ENCODE measurements at regions not wholly inside any gene's neighbourhood (a gene's known extent, or its start where the extent isn't known, plus 50 kb on each side); places are given as distances from the start of the nearest gene placed in this dataset.

DNA sequence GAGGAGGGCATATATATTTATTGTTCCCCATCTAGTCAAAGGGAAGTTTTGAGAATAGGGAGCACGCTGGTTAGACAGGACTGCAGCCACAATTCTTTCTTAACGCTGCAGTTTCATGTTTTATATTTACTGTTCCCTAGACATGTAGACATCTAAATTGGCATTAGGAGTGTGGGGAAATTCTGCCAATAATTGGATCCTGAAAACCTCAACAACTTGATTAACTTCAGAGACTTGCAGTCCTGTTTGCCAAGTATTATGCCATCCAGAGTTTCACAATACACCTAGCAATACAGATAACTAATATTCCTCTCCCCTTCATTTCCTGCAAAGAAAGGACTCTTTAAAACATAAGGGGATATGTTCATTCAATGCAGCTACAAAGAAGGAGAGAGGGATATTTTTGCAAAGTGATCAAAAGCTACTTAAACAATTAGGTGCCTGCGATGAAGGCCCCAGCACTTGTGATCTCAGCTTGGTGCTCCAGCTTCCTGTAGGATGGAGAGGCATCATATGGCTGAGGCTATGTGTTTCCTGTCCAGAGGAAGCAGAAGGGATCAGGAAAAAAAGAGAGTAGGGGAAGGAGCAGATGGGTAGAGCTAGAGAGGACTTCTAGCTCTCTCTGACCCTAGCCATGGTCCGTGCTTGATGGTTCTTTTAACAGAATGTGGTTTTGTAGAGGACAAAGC is 264.4 kb downstream of the MTX2 start:
- POLR2A ChIA-PET: no interaction called here
- H3K9me3 ChIP-seq (ENCODE audit: control insufficient read depth, insufficient read depth, low read length): no peaks in the 10 kb centered on the region
- CTCF ChIA-PET: interaction anchor here (1.0 to 2.8 kb wide), 2 partner anchors 21 to 30 kb away, joined by 3 to 18 read pairs; no protein-coding TSS in a partner anchor
- peaks cover 6% of the 10 kb centered on the region for H3K27me3 ChIP-seq (ENCODE audit: control insufficient read depth, insufficient read depth, low read length)
- no peak overlapping the region for H3K4me3 ChIP-seq (ENCODE audit: low read depth, low read length)
- TF ChIP-seq, protein P1, sequence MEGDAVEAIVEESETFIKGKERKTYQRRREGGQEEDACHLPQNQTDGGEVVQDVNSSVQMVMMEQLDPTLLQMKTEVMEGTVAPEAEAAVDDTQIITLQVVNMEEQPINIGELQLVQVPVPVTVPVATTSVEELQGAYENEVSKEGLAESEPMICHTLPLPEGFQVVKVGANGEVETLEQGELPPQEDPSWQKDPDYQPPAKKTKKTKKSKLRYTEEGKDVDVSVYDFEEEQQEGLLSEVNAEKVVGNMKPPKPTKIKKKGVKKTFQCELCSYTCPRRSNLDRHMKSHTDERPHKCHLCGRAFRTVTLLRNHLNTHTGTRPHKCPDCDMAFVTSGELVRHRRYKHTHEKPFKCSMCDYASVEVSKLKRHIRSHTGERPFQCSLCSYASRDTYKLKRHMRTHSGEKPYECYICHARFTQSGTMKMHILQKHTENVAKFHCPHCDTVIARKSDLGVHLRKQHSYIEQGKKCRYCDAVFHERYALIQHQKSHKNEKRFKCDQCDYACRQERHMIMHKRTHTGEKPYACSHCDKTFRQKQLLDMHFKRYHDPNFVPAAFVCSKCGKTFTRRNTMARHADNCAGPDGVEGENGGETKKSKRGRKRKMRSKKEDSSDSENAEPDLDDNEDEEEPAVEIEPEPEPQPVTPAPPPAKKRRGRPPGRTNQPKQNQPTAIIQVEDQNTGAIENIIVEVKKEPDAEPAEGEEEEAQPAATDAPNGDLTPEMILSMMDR (IDR thresholded peaks at IDR 0.05; ENCODE audit: low read depth, low read length): no peak
- no peak overlapping the region for H3K27ac ChIP-seq (ENCODE audit: low read depth, low read length)
- DNase-seq (ENCODE audit: low read depth, low spot score): no peak

DNA sequence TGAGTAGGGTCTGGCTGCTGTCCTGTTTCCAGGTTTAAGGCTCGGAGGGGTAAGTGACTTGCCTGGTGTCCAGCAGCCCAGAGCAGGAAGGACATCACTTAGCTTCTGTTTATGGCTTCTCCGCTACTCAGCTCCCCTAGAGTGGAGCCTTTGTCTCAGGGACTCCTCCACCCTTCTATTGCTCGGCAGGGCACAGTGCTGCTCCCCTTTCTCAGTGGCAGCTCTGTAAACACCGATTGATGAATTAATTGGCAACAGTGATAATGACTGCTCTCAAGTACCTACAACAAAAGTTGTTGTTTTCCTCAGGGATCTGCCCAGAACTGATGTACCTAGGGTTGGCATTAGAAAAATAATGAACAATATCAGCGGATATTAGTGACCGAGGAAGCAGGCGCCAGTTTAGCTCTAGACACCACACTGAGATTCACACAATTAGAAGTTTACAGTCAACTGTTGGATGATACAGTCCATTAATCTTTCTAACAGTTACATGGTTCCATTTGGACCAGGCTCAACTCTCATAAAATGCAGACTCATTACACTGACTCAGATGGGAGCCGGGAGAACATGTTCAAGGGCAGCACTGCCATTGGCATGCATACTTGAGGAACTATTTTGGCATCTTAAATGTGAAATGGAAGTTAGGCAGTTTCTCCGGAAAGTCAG is 265.7 kb downstream of the MTX2 start:
- POLR2A ChIA-PET: no interaction called here
- no peak for DNase-seq (ENCODE audit: low read depth, low spot score)
- Histone ChIP-seq H3K27me3 (ENCODE audit: control insufficient read depth, insufficient read depth, low read length) (peaks cover 4% of the 10 kb centered on the region), H3K27ac (ENCODE audit: low read depth, low read length) (no peak overlapping the region), H3K4me3 (ENCODE audit: low read depth, low read length) (no peak overlapping the region), H3K9me3 (ENCODE audit: control insufficient read depth, insufficient read depth, low read length) (no peaks in the 10 kb centered on the region)
- CTCF ChIA-PET: interaction anchor here (0.8 to 2.8 kb wide), 3 partner anchors 19 to 104 kb away, joined by 3 to 18 read pairs (median 3); no protein-coding TSS in a partner anchor
- TF ChIP-seq, protein P1 (IDR thresholded peaks at IDR 0.05; ENCODE audit: low read depth, low read length): no peak

DNA sequence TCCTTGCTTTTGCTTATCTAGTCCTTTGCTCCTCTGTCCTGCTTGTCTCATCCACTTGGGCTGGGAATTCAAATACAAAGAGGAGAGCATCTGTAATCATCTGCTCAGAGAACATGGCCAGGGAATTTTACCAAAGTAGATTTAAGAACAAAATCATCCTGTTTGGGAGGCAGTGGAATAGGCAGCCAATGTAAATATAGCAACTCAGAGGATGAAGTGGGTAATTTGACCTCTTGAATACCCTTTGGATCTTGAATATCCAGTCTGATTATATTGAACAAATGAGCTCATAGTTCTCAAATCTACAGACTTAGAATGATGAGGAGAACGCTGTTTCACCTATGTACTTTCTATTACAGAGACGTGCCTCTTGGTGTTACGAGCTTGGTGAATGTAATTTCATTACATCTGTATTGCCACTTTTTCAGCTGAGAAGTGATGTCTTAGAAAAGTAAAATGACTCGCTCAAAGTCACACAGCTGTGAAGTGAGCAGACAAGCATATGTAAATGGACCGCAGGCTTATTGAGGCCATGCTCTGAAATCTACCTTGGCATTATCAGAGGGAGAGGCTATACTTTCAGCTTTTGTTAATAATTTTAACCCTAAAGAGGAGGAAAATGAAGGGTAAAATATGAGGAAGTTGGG is 266.3 kb downstream of the MTX2 start:
- ChIA-PET POLR2A (no interaction called here), CTCF (interaction anchor here (0.8 to 2.8 kb wide), 2 partner anchors 19 to 103 kb away, joined by 3 to 18 read pairs; no protein-coding TSS in a partner anchor)
- DNase-seq (ENCODE audit: low read depth, low spot score): no peak
- TF ChIP-seq, protein P1 (IDR thresholded peaks at IDR 0.05; ENCODE audit: low read depth, low read length): no peak
- Histone ChIP-seq H3K27ac (ENCODE audit: low read depth, low read length) (no peak overlapping the region), H3K9me3 (ENCODE audit: control insufficient read depth, insufficient read depth, low read length) (no peaks in the 10 kb centered on the region), H3K27me3 (ENCODE audit: control insufficient read depth, insufficient read depth, low read length) (peaks cover 4% of the 10 kb centered on the region), H3K4me3 (ENCODE audit: low read depth, low read length) (no peak overlapping the region)

DNA sequence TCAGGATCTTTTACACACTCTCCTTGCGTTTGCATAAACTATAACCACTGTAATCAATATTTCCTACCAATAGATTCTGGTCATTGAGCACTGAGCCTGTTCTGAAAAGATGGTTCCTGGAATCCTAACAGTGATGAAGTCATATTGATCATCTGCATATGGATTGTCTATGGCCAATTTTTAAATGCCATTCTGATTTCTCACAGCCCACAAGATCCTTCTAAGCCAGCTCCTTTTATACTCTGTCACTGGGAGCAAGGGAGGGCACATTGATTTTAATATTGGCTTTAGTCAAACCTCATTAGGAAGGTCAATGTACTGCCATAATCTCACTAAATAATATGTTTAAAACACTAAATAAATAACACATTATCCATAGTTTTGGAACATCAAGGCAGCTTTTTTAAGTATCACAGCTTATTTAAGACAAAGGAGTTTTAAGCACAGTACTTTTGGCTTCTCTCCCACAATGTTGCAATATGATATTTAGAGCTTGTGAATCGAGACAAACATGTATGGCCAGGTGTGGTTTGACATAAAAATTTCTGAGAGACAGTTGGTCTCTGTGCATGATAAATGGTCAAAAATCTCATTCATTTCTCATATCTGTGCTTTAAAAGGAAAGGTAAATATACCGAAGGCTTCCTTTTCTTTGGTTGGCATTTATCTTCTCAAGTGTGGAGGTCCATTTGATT is 267.3 kb downstream of the MTX2 start:
- DNase-seq (ENCODE audit: low read depth, low spot score): no peak
- H3K27ac ChIP-seq (ENCODE audit: low read depth, low read length): no peak overlapping the region
- peaks cover 4% of the 10 kb centered on the region for H3K27me3 ChIP-seq (ENCODE audit: control insufficient read depth, insufficient read depth, low read length)
- POLR2A ChIA-PET: interaction anchor here (0.7 kb wide), 1 partner anchor 356 kb away, joined by 4 read pairs; no protein-coding TSS in a partner anchor
- no peak overlapping the region for H3K4me3 ChIP-seq (ENCODE audit: low read depth, low read length)
- TF ChIP-seq, protein P1 (IDR thresholded peaks at IDR 0.05; ENCODE audit: low read depth, low read length): no peak
- CTCF ChIA-PET: interaction anchor here (0.8 to 2.8 kb wide), 3 partner anchors 17 to 82 kb away, joined by 3 to 18 read pairs (median 3); no protein-coding TSS in a partner anchor
- H3K9me3 ChIP-seq (ENCODE audit: control insufficient read depth, insufficient read depth, low read length): no peaks in the 10 kb centered on the region

All from AG04450 (cell line).